H1 (cell line): ENCODE measurements at regions not wholly inside any gene's neighbourhood (a gene's known extent, or its start where the extent isn't known, plus 50 kb on each side); places are given as distances from the start of the nearest gene placed in this dataset.
A peak's percentile ranks its signal among the peaks of the same experiment; 100 is the strongest.
"Not testable (repeated sequence)": the region's sequence is repeated elsewhere in the genome, so short reads cannot be mapped to it uniquely, and the experiment has no call there.

Source experiments
- CTCF ChIA-PET: fragments of 300-600 bp; sonication (Branson Sonifier 250); formaldehyde crosslinking; loops from one replicate; lab custom pipeline; 2021; ENCODE audit not compliant: partially characterized antibody; lab: Charles Lee
- POLR2A ChIA-PET: fragments of 300-600 bp; sonication (Branson Sonifier 250); formaldehyde crosslinking; loops from one replicate; lab custom pipeline; 2021; ENCODE audit warnings: inconsistent platforms; ENCODE audit not compliant: partially characterized antibody; lab: Charles Lee
- DNase-seq, 2 experiments: peaks; one replicate each; pipeline versions ENCODE4 v3.0.0 to v3.0.0-alpha.2; 2010 to 2022; ENCODE audit warnings: low spot score in 2 of 2, low read depth in 1 of 2, mixed read lengths in 1 of 2
- FAIRE-seq: peaks from 2 replicates; lab custom pipeline; 2011; peaks lifted over from hg19 to GRCh38; lab: Jason Lieb, UNC
- H2AFZ ChIP-seq: 2 replicates; pipeline ENCODE4 v1.8.1; 2012; ENCODE audit warnings: low read length, inconsistent platforms
- H2AK5ac ChIP-seq: 2 replicates; pipeline ENCODE4 v1.6.1; 2013; ENCODE audit warnings: low read depth, low read length
- H2BK120ac ChIP-seq: replicated peaks from 2 replicates; pipeline ENCODE3; 2013; ENCODE audit warnings: low read depth, low read length, inconsistent platforms
- H2BK12ac ChIP-seq: 2 replicates; pipeline ENCODE4 v1.6.1; 2013; ENCODE audit warnings: low read depth, low read length
- H2BK15ac ChIP-seq: 2 replicates; pipeline ENCODE4 v1.6.1; 2013; ENCODE audit warnings: low read length
- H2BK20ac ChIP-seq: 2 replicates; pipeline ENCODE4 v1.6.1; 2013; ENCODE audit warnings: low read length
- H2BK5ac ChIP-seq: 2 replicates; pipeline ENCODE4 v1.6.1; 2013; ENCODE audit warnings: low read depth, low read length
- H3K14ac ChIP-seq: 2 replicates; pipeline ENCODE4 v1.6.1; 2013; ENCODE audit warnings: inconsistent platforms; ENCODE audit not compliant: insufficient read length
- H3K18ac ChIP-seq: 2 replicates; pipeline ENCODE4 v1.6.1; 2013; ENCODE audit warnings: low read length; ENCODE audit errors: extremely low read depth
- H3K23ac ChIP-seq: 2 replicates; pipeline ENCODE4 v1.6.1; 2013; ENCODE audit warnings: inconsistent platforms; ENCODE audit not compliant: insufficient read length
- H3K23me2 ChIP-seq: 2 replicates; pipeline ENCODE4 v1.6.1; 2013; ENCODE audit warnings: low read depth, low read length
- H3K27ac ChIP-seq: 2 replicates; pipeline ENCODE4 v1.6.1; 2011; ENCODE audit warnings: low read depth, low read length, inconsistent platforms
- H3K27me3 ChIP-seq, 4 experiments: replicated peaks in 1 of 4; 1 replicate in 1 of 4; 2 replicates in 3 of 4; pipeline versions ENCODE4 v1.6.1 to v1.8.1; 2011 to 2013; ENCODE audit warnings: low read length in 3 of 4, mild to moderate bottlenecking in 3 of 4, inconsistent platforms in 2 of 4, mixed read lengths in 2 of 4, moderate library complexity in 1 of 4; ENCODE audit not compliant: control insufficient read depth in 3 of 4, insufficient read depth in 3 of 4; ENCODE audit errors: extremely low read depth in 1 of 4
- H3K36me3 ChIP-seq, 4 experiments: 2 replicates each; pipeline versions ENCODE4 v1.6.1 to v1.8.1; 2011 to 2013; ENCODE audit warnings: mild to moderate bottlenecking in 4 of 4, low read length in 3 of 4, moderate library complexity in 2 of 4, control low read depth in 1 of 4, inconsistent platforms in 1 of 4; ENCODE audit not compliant: insufficient read depth in 4 of 4, control insufficient read depth in 2 of 4
- H3K4ac ChIP-seq: replicated peaks from 2 replicates; pipeline ENCODE3; 2013; ENCODE audit warnings: low read length, low read depth, mixed read lengths, inconsistent platforms; ENCODE audit not compliant: insufficient read length
- H3K4me1 ChIP-seq, 4 experiments: replicated peaks in 1 of 4; 1 replicate in 1 of 4; 2 replicates in 3 of 4; pipeline versions ENCODE4 v1.6.1 to v1.8.1; 2011 to 2013; ENCODE audit warnings: low read length in 3 of 4, inconsistent platforms in 2 of 4, mixed read lengths in 1 of 4; ENCODE audit not compliant: insufficient read depth in 4 of 4, control insufficient read depth in 3 of 4
- H3K4me2 ChIP-seq, 2 experiments: 2 replicates each; pipeline versions ENCODE4 v1.6.1 to v1.8.1; 2011 to 2013; ENCODE audit warnings: low read depth in 2 of 2, low read length in 2 of 2, control low read depth in 1 of 2, inconsistent platforms in 1 of 2, mild to moderate bottlenecking in 1 of 2; ENCODE audit not compliant: insufficient read depth in 1 of 2
- H3K4me3 ChIP-seq, 4 experiments: fragments of 200-600, 300-600 bp in 1 of 4; sonication (generic), shearing (Covaris generic), sonication (Bioruptor Twin) in 1 of 4; 2 replicates each; pipeline versions ENCODE4 v1.5.1 to v1.8.1; 2011 to 2016; ENCODE audit warnings: low read length in 4 of 4, low read depth in 3 of 4, control low read depth in 2 of 4, inconsistent platforms in 2 of 4, mild to moderate bottlenecking in 2 of 4, mixed read lengths in 1 of 4, moderate library complexity in 1 of 4; ENCODE audit not compliant: insufficient read depth in 2 of 4; ENCODE audit errors: extremely low read depth in 1 of 4
- H3K56ac ChIP-seq: replicated peaks from 2 replicates; pipeline ENCODE3; 2013; ENCODE audit warnings: low read depth, mild to moderate bottlenecking, mixed read lengths, low read length, inconsistent platforms; ENCODE audit not compliant: insufficient read length
- H3K79me1 ChIP-seq: 2 replicates; pipeline ENCODE4 v1.6.1; 2013; ENCODE audit warnings: low read depth, low read length, control low read depth
- H3K79me2 ChIP-seq, 2 experiments: 2 replicates each; pipeline versions ENCODE4 v1.6.1 to v1.8.1; 2012 to 2013; ENCODE audit warnings: low read length in 2 of 2, mild to moderate bottlenecking in 2 of 2, inconsistent platforms in 1 of 2; ENCODE audit not compliant: insufficient read depth in 2 of 2, control insufficient read depth in 1 of 2
- H3K9ac ChIP-seq, 4 experiments: replicated peaks in 1 of 4; 1 replicate in 1 of 4; 2 replicates in 3 of 4; pipeline versions ENCODE4 v1.6.1 to v1.8.1; 2011 to 2013; ENCODE audit warnings: low read depth in 3 of 4, low read length in 3 of 4, control low read depth in 2 of 4, mild to moderate bottlenecking in 2 of 4, moderate library complexity in 2 of 4, inconsistent platforms in 1 of 4; ENCODE audit errors: extremely low read depth in 1 of 4
- H3K9me3 ChIP-seq, 2 experiments: 2 replicates each; pipeline versions ENCODE4 v1.6.1 to v1.8.1; 2012 to 2013; ENCODE audit warnings: mild to moderate bottlenecking in 2 of 2, moderate library complexity in 2 of 2, control low read depth in 1 of 2, inconsistent platforms in 1 of 2, low read depth in 1 of 2, low read length in 1 of 2, mixed read lengths in 1 of 2; ENCODE audit not compliant: insufficient read depth in 2 of 2
- H4K20me1 ChIP-seq, 2 experiments: replicated peaks in 1 of 2; 2 replicates each; pipeline versions ENCODE3 to v1.8.1; 2011 to 2013; ENCODE audit warnings: inconsistent platforms in 2 of 2, low read length in 2 of 2, mild to moderate bottlenecking in 1 of 2; ENCODE audit not compliant: insufficient read depth in 2 of 2, control insufficient read depth in 1 of 2
- H4K5ac ChIP-seq: 2 replicates; pipeline ENCODE4 v1.6.1; 2013; ENCODE audit warnings: low read length, low read depth, mixed read lengths, inconsistent platforms; ENCODE audit not compliant: insufficient read length
- H4K8ac ChIP-seq: 2 replicates; pipeline ENCODE4 v1.8.0; 2013; ENCODE audit warnings: mild to moderate bottlenecking, moderate library complexity, low read length, inconsistent platforms; ENCODE audit not compliant: insufficient read depth; ENCODE audit errors: extremely low read depth
- H4K91ac ChIP-seq: replicated peaks from 2 replicates; pipeline ENCODE3; 2013; ENCODE audit warnings: low read length, mixed read lengths, inconsistent platforms; ENCODE audit not compliant: insufficient read length
- WGBS, 2 experiments: shearing (Covaris generic) in 1 of 2; methylation state at CpG; one replicate each; pipeline versions ENCODE4 v1.1.6 to v1.1.7; 2013 to 2015; ENCODE audit warnings: low lambda C conversion rate in 2 of 2, mixed read lengths in 2 of 2, inconsistent platforms in 1 of 2, low coverage in 1 of 2, missing lambda C conversion rate in 1 of 2; ENCODE audit not compliant: insufficient replicate concordance in 2 of 2, insufficient coverage in 1 of 2, insufficient read length in 1 of 2; ENCODE audit errors: extremely low coverage in 1 of 2, missing lambda C conversion rate in 1 of 2; 5-methylcytosine and 5-hydroxymethylcytosine counted together

GRCh38 chr7:106747301-106747700, 86.3 kb upstream of the CCDC71L start:
- not testable (repeated sequence) for H2BK20ac ChIP-seq, FAIRE-seq

More at GRCh38 chr7:106747301-106747700, 86.3 kb upstream of the CCDC71L start:
- H2AFZ ChIP-seq, result 0 out of 2 replicates have a peak overlapping the region, but pooled peaks have one; percentile 13
- H2BK5ac ChIP-seq, H3K79me2 ChIP-seq, H3K23ac ChIP-seq, H4K8ac ChIP-seq, H3K27me3 ChIP-seq, H3K56ac ChIP-seq, H3K23me2 ChIP-seq, H2BK12ac ChIP-seq, H3K79me1 ChIP-seq, H3K18ac ChIP-seq, H3K4me2 ChIP-seq, H2BK120ac ChIP-seq, H2BK15ac ChIP-seq, H3K36me3 ChIP-seq, H3K9ac ChIP-seq, H4K91ac ChIP-seq, POLR2A ChIA-PET, H2AK5ac ChIP-seq, H3K4me1 ChIP-seq, H3K4me3 ChIP-seq, H3K14ac ChIP-seq, H3K9me3 ChIP-seq, H3K27ac ChIP-seq, H4K20me1 ChIP-seq, H4K5ac ChIP-seq, DNase-seq, H3K4ac ChIP-seq: not testable (repeated sequence)
- WGBS, 2 experiments, result 88% methylated on average over 2 of the region's 2 CpGs; no CpG with 5 or more reads in 1 of the 2 experiments
- CTCF ChIA-PET, result interaction anchor here (0.8 to 1.6 kb wide), 2 partner anchors 11 to 25 kb away, joined by 3 to 5 read pairs; no protein-coding TSS in a partner anchor
